Esophagus squamous epithelium (tissue), 5 donors: ENCODE measurements at regions not wholly inside any gene's neighbourhood (a gene's known extent, or its start where the extent isn't known, plus 50 kb on each side); places are given as distances from the start of the nearest gene placed in this dataset.

Source experiments
- DNase-seq: peaks from one replicate; lab custom pipeline; 2025; lab: John Stamatoyannopoulos, UW
- H3K27ac ChIP-seq, 4 donors: fragments of 200-600 bp; sonication (generic); one replicate each; pipeline ENCODE4 v1.5.1; 2016 to 2019; ENCODE audit warnings: mild to moderate bottlenecking in 1 of 4
- H3K27me3 ChIP-seq, 4 donors: fragments of 200-600 bp; sonication (generic); 1 replicate in 3 of 4; 2 replicates in 1 of 4; pipeline versions ENCODE4 v1.5.1 to v1.6.0; 2017 to 2021; ENCODE audit warnings: antibody characterized with exemption in 1 of 4
- H3K36me3 ChIP-seq, 3 donors: fragments of 200-600 bp; sonication (generic); one replicate each; pipeline ENCODE4 v1.5.1; 2016 to 2019
- H3K4me1 ChIP-seq, 3 donors: fragments of 200-600 bp; sonication (generic); one replicate each; pipeline ENCODE4 v1.5.1; 2017 to 2019
- H3K4me3 ChIP-seq, 4 donors: fragments of 200-600 bp; sonication (generic); 1 replicate in 3 of 4; 2 replicates in 1 of 4; pipeline ENCODE4 v1.5.1; 2016 to 2019; ENCODE audit warnings: mild to moderate bottlenecking in 2 of 4, moderate library complexity in 1 of 4
- H3K9me3 ChIP-seq, 3 donors: fragments of 200-600 bp; sonication (generic); one replicate each; pipeline ENCODE4 v1.5.1; 2016 to 2019
- CTCF ChIP-seq, 6 experiments: fragments of 450-650 bp in 4 of 6; fragments of 200-600 bp in 2 of 6; sonication (generic) in 2 of 6; IDR thresholded peaks; one replicate each; pipeline ENCODE4 v1.5.1; 2016 to 2019; ENCODE audit warnings: antibody characterized with exemption in 6 of 6, mild to moderate bottlenecking in 4 of 6, moderate library complexity in 4 of 6
- POLR2A ChIP-seq, 4 donors: fragments of 450-650 bp; IDR thresholded peaks; one replicate each; pipeline ENCODE4 v1.6.1; 2017; ENCODE audit warnings: antibody characterized with exemption in 4 of 4, mild to moderate bottlenecking in 4 of 4, moderate library complexity in 3 of 4
- WGBS, 2 donors: methylation state at CpG; one replicate each; pipeline ENCODE4 v1.1.5; 2018; 5-methylcytosine and 5-hydroxymethylcytosine counted together
- intact Hi-C: fragments of 100-400 bp; cut with DNase I; formaldehyde crosslinking; loops from one replicate; pipeline ENCODE4 v1.15.0; 2022
- donor health status: DM: yes; HTN: yes; CAD: no.

GRCh38 chr2:43012966-43013365 lies 213.4 kb downstream of the ZFP36L2 start:
- H3K36me3 ChIP-seq, result no peaks in the 10 kb centered on the region
- intact Hi-C loops, result no loop called here
- no peaks in the 10 kb centered on the region for H3K27me3 ChIP-seq
- H3K9me3 ChIP-seq, result no peaks in the 10 kb centered on the region
- H3K27ac ChIP-seq, result no peak overlapping the region
- no peak for TF ChIP-seq CTCF (IDR thresholded peaks at IDR 0.05)
- peaks cover 6 to 39% (median 10%) of the 10 kb centered on the region in 3 donors for H3K4me1 ChIP-seq
- H3K4me3 ChIP-seq, result no peak overlapping the region
- 50% methylated on average over 2 of the region's 2 CpGs for WGBS, 2 donors
- no peak for DNase-seq

- peak overlapping the region in 3 of 4 donors; percentile 55 to 78 (median 74) for H3K27ac ChIP-seq
Observed at GRCh38 chr2:43011158-43011491, 215.3 kb downstream of the ZFP36L2 start.

GRCh38 chr2:43010438-43011157 lies 215.8 kb downstream of the ZFP36L2 start:
- DNase-seq, result no peak

More at GRCh38 chr2:43011158-43011491, 215.3 kb downstream of the ZFP36L2 start:
- intact Hi-C loops, result no loop called here
- WGBS, 2 donors, result 50% methylated on average over 1 of the region's 1 CpG; no CpG with 5 or more reads in 1 of the 2 donors
- H3K9me3 ChIP-seq, result no peaks in the 10 kb centered on the region
- TF ChIP-seq CTCF (IDR thresholded peaks at IDR 0.05), result no peak
- TF ChIP-seq POLR2A (IDR thresholded peaks at IDR 0.05), result no peak
- H3K36me3 ChIP-seq, result no peaks in the 10 kb centered on the region
- no peaks in the 10 kb centered on the region for H3K27me3 ChIP-seq
- no peak overlapping the region for H3K4me3 ChIP-seq
- H3K4me1 ChIP-seq, result peaks cover 3 to 37% (median 8%) of the 10 kb centered on the region in 3 donors
- DNase-seq, result no peak

GRCh38 chr2:43009448-43009847 lies 217.0 kb downstream of the ZFP36L2 start:
- WGBS, 2 donors, result 93% methylated on average over 5 of the region's 5 CpGs; no CpG with 5 or more reads in 1 of the 2 donors
- DNase-seq, result no peak
- Histone ChIP-seq H3K9me3 (no peaks in the 10 kb centered on the region), H3K27ac (no peak overlapping the region), H3K36me3 (no peaks in the 10 kb centered on the region), H3K27me3 (no peaks in the 10 kb centered on the region), H3K4me3 (no peak overlapping the region), H3K4me1 (peaks cover 3 to 26% (median 3%) of the 10 kb centered on the region in 3 donors)
- intact Hi-C loops, result no loop called here
- TF ChIP-seq POLR2A (IDR thresholded peaks at IDR 0.05), result no peak
- no peak for TF ChIP-seq CTCF (IDR thresholded peaks at IDR 0.05)

More at GRCh38 chr2:43010438-43011157, 215.8 kb downstream of the ZFP36L2 start:
- Histone ChIP-seq H3K27ac (peak overlapping the region in 3 of 4 donors; percentile 55 to 78 (median 74)), H3K36me3 (no peaks in the 10 kb centered on the region), H3K4me3 (no peak overlapping the region), H3K4me1 (peaks cover 3 to 37% (median 8%) of the 10 kb centered on the region in 3 donors), H3K27me3 (no peaks in the 10 kb centered on the region), H3K9me3 (no peaks in the 10 kb centered on the region)
- WGBS, 2 donors, result 48 to 55% methylated on average over 5 of the region's 5 CpGs
- intact Hi-C loops, result no loop called here
- TF ChIP-seq POLR2A (IDR thresholded peaks at IDR 0.05), result no peak
- no peak for TF ChIP-seq CTCF (IDR thresholded peaks at IDR 0.05)

- WGBS, 2 donors, result 81 to 85% methylated on average over 4 of the region's 4 CpGs
- intact Hi-C loops, result no loop called here
Observed at GRCh38 chr2:43008388-43008787, 216.0 kb upstream of the HAAO start.

More at GRCh38 chr2:43008388-43008787, 216.0 kb upstream of the HAAO start:
- Histone ChIP-seq H3K4me3 (no peak overlapping the region), H3K9me3 (no peaks in the 10 kb centered on the region), H3K4me1 (peaks cover 0 to 17% (median 0%) of the 10 kb centered on the region in 3 donors), H3K36me3 (no peaks in the 10 kb centered on the region), H3K27ac (no peak overlapping the region), H3K27me3 (no peaks in the 10 kb centered on the region)
- DNase-seq, result no peak
- TF ChIP-seq POLR2A (IDR thresholded peaks at IDR 0.05) (no peak), CTCF (IDR thresholded peaks at IDR 0.05) (no peak)
